MG63 (cell line): ENCODE measurements at regions not wholly inside any gene's neighbourhood (a gene's known extent, or its start where the extent isn't known, plus 50 kb on each side); places are given as distances from the start of the nearest gene placed in this dataset.

Source experiments
- DNase-seq: peaks from one replicate; pipeline ENCODE4 v3.0.0-alpha.2; 2020
- H3K27me3 ChIP-seq: fragments of 250-450 bp; sonication (Bioruptor Pico); 2 replicates; pipeline ENCODE4 v1.5.1; 2020; ENCODE audit warnings: mild to moderate bottlenecking, moderate library complexity
- H3K36me3 ChIP-seq: fragments of 250-450 bp; sonication (Bioruptor Pico); 2 replicates; pipeline ENCODE4 v1.5.1; 2020; ENCODE audit warnings: mild to moderate bottlenecking, moderate library complexity
- H3K4me3 ChIP-seq: fragments of 250-450 bp; sonication (Bioruptor Pico); 2 replicates; pipeline ENCODE4 v1.5.1; 2020; ENCODE audit warnings: mild to moderate bottlenecking, moderate library complexity
- H3K9me3 ChIP-seq: fragments of 250-450 bp; sonication (Bioruptor Pico); 2 replicates; pipeline ENCODE4 v1.5.1; 2020; ENCODE audit warnings: mild to moderate bottlenecking, moderate library complexity

DNA sequence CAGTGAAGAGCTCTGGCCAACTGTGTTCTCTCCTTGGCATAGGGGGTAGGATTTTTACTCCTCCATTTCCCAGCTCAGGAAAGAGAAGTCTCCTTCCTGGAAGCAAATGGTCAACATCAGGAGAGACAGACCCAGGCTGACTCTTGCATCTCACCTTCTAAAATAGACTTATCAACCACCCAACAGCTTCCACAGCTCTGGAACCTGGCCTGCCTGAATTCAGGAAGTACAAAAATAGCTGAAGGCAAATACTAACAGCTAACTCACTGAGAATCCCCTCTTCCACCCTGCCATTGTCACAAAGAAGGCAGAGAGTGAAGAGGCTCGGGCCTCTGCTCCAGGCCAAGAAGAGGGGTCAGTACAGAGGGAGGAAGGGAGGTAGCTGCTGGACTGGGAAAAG, 213.6 kb downstream of the NXPE2 start:
- no peaks in the 10 kb centered on the region for H3K27me3 ChIP-seq
- H3K9me3 ChIP-seq: no peaks in the 10 kb centered on the region
- H3K4me3 ChIP-seq: no peak overlapping the region
- no peaks in the 10 kb centered on the region for H3K36me3 ChIP-seq
- DNase-seq: no peak

DNA sequence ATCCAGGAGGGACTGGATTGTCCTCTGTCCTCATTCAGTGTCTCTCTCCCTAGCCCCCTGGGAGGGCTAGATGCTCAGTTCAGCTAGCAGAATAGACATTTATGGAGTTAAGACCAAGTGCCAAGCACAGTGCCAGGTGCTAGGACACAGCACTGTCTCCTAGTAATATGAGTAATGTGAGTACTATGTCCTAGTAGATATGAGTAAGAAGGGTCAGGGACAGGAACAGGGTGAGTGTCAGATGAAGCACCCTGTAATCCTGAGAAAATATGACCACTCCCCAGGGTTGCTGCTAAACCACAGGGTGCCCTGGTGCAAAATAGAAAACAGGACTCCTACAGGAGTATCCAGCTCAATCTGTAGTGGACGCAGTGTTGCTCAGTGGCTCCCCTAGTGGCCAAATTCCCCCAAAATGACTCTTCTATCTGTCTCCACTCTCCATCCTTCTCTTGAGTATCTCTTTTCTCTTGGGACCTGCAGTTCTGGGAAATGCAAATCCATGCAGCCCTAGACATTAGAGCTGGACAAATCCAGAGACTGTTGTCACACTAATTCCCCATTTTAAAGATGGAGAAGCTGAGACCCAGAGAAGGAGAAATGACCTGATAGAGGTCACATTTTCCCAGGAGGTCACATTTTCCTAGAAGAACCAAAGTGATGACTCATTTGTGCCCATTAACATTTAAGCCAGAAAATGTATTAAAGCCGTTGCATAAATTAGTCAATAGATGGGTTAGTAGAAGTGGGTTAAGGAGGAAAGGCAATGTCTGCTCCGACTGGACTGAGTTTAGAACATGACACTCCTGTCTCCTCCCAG, 214.3 kb downstream of the NXPE2 start:
- Histone ChIP-seq H3K36me3 (no peaks in the 10 kb centered on the region), H3K9me3 (no peaks in the 10 kb centered on the region), H3K4me3 (no peak overlapping the region), H3K27me3 (no peaks in the 10 kb centered on the region)
- DNase-seq: no peak

DNA sequence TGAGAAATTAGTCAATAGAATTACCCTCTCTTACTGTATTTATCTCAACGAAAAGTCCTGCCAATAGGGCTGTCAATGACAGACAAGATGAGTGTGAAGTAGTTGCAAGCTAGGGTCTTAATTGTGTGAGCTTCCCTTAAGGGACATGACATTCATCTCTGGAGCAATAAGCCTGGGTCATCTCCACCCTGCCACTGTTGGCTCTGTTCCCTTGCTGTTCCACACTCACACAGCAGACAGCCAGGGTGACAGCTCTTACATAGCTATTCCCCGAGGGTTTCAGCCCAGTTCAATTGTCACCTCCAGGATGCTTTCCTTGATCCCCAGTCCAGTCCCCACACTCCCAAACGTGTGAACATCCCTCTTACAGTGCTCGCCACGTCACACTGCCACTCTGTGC, 215.0 kb downstream of the NXPE2 start:
- Histone ChIP-seq H3K36me3 (no peaks in the 10 kb centered on the region), H3K4me3 (no peak overlapping the region), H3K9me3 (no peaks in the 10 kb centered on the region), H3K27me3 (no peaks in the 10 kb centered on the region)
- DNase-seq: no peak

DNA sequence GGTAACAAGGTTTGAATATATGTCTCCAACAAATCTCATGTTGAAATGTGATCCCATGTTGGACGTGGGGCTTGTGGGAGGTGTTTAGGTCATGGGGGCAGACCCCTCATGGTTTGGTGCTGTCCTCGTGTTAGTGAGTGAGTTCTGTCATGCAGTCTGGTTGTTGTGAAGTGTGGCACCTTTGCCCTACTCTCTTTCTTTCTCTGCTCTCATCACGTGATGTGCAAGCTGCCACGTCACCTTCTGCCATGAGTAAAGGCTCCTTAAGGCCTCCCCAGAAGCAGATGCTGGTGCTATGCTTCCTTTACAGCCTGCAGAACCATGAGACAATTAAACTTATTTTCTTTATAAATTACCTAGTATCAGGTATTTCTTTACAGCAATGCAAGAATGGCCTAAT, 218.3 kb downstream of the NXPE2 start:
- H3K27me3 ChIP-seq: no peaks in the 10 kb centered on the region
- DNase-seq: no peak
- H3K9me3 ChIP-seq: no peaks in the 10 kb centered on the region
- no peaks in the 10 kb centered on the region for H3K36me3 ChIP-seq
- no peak overlapping the region for H3K4me3 ChIP-seq

DNA sequence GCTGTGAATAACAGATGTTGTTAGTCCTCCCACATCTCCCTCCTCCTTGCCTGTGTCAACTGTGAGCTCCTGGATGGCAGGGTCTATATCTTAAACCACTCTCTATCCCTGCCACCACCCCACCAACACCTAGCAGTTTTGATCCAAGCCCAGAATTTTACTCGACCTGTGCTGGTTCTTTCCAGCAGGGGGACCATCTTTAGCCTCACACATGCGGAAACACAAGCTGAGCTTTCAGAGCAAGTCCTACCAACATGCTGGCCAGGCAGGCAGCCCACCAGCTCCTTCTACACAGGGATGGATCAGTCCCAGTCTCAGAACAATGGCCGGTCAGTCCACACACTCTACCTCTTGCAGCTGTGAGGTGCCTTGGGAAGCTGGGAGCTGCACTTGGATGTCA, 231.5 kb downstream of the NXPE2 start:
- Histone ChIP-seq H3K4me3 (no peak overlapping the region), H3K36me3 (no peaks in the 10 kb centered on the region), H3K9me3 (no peaks in the 10 kb centered on the region), H3K27me3 (no peaks in the 10 kb centered on the region)
- DNase-seq: no peak

DNA sequence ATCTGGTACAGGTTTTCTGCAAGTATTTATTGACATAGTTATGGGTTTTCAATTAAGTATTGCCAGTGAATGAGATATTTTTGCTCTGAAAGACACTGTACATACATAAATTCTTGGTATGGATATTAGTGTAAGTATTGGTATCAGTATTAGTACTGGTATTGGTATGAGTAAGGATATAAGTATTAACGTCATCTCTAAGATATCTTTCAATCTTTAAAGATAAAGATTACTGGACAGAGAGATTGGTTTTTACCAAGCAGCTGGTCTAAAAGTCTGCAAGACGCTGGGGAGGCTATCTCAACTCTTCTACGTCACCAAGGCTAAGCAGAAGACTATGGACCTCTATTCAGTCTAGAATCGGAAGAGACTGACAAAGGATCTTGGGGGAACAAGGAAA, 234.5 kb downstream of the NXPE2 start:
- no peaks in the 10 kb centered on the region for H3K27me3 ChIP-seq

DNA sequence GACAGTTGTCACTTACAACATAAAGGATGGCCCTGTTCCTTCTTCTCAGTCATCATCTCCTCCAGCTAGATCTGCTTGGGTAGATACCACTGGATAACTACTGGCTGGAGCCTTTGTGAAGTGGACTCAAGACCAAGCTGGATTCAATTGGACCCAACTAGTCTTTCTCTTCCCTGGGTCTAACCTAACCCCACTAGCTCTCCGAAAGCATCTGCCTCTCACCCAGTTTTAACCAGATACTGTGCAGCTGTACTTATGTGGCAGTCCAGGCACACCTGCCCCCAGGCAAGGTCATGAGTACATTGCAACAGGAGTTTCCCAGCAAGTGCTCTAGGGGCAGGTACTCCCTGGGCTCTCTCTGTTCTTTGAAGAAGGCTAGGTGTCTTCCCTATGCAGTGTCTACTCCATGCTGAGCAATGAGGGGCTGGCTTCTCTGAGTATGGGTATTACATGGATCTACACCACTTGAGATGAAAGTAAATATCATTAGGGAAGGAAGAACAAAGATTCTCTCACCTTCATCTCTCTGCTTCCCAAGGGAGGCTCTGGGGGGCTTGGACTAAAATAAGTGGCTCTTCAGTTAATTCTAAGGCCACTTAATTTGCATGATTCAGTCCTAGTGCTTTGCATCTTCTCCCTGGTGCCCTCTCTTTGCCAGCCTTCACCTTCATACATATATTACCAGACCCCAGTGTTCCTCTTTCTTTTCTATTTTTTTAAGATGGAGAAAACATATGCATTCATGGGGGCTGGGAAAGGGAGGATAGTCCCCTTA, 236.1 kb downstream of the NXPE2 start:
- Histone ChIP-seq H3K27me3 (no peaks in the 10 kb centered on the region), H3K36me3 (no peaks in the 10 kb centered on the region), H3K9me3 (no peaks in the 10 kb centered on the region)

More for the DNA sequence above, 234.5 kb downstream of the NXPE2 start:
- no peak for DNase-seq
- H3K9me3 ChIP-seq: no peaks in the 10 kb centered on the region
- H3K36me3 ChIP-seq: no peaks in the 10 kb centered on the region
- no peak overlapping the region for H3K4me3 ChIP-seq

DNA sequence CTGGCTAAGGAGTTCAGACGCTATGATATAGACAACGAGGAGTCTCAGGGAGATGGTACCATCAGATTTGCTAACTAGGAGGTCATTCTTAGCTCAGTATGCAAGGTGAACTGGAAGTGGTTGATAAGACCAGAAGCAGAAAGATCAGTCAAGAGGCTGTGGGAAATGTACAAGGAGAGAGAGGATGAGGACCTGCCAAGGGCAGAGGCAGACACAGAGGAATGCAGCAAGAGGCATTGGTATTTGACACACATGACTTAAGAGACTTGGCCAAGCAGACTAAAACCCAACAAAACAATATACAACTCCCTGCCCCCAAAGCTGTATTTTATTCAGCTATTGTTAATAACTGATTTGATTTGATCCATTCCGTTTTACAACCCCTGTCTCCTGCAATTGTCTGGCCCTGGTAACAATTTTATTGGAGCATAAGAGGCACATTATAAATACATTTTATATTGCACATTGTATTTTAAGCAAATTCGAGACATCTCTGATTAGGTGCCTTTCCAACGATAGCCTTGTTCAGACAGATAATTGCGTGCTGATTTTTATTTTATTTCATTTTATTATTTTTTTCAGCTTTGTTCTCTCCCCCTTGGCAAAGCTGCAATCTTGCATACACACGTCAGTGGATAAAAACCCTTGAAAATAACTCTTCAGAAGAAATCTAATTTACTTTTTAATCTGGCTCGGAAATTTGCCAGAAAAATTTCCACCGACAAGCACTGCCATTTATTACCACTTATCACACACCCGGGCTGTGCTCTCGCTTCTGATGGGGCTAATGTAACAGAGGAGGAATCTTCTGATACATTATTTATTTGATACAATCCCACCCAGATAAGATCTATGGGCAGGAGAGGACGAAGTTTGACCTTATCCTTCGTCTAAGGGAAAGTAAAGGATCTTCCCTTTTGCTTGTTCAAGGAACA, 237.8 kb downstream of the NXPE2 start:
- H3K36me3 ChIP-seq: no peaks in the 10 kb centered on the region
- no peaks in the 10 kb centered on the region for H3K27me3 ChIP-seq
- no peak for DNase-seq
- H3K4me3 ChIP-seq: no peak overlapping the region
- no peaks in the 10 kb centered on the region for H3K9me3 ChIP-seq

More for the DNA sequence above, 236.1 kb downstream of the NXPE2 start:
- no peak for DNase-seq
- no peak overlapping the region for H3K4me3 ChIP-seq

DNA sequence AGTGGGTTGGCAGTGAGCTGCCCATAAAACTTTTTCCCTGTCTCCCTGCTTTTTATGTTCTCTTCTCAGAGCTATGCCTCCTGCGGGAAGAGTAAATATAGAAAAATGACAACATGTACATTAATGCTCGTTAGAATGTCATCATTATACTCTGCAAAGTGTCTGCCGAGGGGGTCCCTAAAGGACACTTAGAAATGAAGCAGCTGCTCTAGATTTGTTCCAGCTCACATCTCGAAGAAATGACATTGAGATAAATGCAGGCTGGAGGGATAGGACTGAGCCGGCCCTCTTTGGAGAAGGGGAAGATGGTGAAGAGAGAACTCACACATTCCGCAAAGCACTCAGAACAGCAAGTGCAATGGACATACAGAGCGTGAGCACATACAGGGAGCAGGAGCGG, 240.0 kb downstream of the NXPE2 start:
- H3K36me3 ChIP-seq: no peaks in the 10 kb centered on the region
- no peak overlapping the region for H3K4me3 ChIP-seq
- no peaks in the 10 kb centered on the region for H3K9me3 ChIP-seq
- DNase-seq: no peak
- no peaks in the 10 kb centered on the region for H3K27me3 ChIP-seq

DNA sequence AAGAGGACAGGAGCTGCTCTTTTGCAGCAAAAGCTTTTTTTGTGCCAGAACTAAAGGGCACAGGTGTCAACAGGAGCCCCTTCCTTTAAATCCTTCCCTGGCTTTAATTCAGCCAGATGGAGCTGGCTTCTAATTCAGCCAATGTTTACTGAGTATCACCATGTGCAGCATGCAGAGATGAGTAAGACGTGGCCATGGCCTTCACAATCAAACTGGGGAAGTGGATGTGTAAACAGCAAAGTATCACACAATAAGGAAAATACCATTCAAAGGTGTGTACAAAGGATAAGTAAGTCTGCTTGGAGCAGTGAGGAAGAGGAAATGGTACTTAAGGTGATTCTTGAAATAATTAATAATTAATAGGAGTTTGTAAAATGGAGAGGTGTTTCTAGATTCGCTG, 243.4 kb downstream of the NXPE2 start:
- H3K27me3 ChIP-seq: no peaks in the 10 kb centered on the region
- no peaks in the 10 kb centered on the region for H3K9me3 ChIP-seq

DNA sequence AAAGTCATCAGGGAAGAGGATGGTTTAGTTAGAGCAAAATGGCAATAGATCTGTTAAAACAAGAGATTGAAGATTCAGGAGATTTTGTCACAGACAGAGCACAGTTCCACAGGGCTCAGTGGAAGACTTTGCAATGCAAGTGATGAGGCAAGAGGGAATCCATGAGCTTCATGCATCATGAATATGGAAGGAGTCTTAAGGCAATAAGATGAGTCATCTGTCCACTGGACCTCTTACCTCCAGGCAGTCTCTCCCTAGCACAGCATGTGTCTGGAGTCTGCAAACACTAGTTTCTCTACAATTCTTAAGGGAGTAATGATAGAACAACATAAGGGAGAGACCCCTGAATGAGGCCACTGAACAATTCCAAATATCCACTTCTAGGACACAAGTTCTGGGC, 245.7 kb downstream of the NXPE2 start:
- H3K36me3 ChIP-seq: no peaks in the 10 kb centered on the region
- no peaks in the 10 kb centered on the region for H3K9me3 ChIP-seq
- no peak overlapping the region for H3K4me3 ChIP-seq
- DNase-seq: no peak
- no peaks in the 10 kb centered on the region for H3K27me3 ChIP-seq

More for the DNA sequence above, 243.4 kb downstream of the NXPE2 start:
- Histone ChIP-seq H3K36me3 (no peaks in the 10 kb centered on the region), H3K4me3 (no peak overlapping the region)
- DNase-seq: no peak

DNA sequence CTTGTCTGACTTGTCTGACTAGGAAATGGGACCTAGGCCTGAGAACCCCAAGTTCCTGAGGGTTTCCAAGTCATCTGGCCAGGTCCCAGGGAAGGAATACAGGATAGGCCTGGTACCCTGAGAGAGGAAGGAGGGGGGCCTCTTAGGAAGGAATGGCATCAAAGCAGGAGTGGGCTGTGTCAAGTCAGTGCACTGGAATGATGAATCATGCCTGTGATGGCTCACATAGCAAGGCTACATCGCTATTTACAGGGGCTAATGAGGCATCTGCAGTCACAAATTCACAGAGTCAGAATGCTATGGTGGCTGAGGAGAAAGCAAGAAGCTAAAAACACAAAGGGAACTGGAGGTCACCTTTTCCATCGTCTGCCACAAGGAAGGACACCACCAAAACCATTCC, 247.3 kb downstream of the NXPE2 start:
- Histone ChIP-seq H3K9me3 (no peaks in the 10 kb centered on the region), H3K27me3 (no peaks in the 10 kb centered on the region), H3K36me3 (no peaks in the 10 kb centered on the region), H3K4me3 (no peak overlapping the region)
- DNase-seq: peak; percentile 14

DNA sequence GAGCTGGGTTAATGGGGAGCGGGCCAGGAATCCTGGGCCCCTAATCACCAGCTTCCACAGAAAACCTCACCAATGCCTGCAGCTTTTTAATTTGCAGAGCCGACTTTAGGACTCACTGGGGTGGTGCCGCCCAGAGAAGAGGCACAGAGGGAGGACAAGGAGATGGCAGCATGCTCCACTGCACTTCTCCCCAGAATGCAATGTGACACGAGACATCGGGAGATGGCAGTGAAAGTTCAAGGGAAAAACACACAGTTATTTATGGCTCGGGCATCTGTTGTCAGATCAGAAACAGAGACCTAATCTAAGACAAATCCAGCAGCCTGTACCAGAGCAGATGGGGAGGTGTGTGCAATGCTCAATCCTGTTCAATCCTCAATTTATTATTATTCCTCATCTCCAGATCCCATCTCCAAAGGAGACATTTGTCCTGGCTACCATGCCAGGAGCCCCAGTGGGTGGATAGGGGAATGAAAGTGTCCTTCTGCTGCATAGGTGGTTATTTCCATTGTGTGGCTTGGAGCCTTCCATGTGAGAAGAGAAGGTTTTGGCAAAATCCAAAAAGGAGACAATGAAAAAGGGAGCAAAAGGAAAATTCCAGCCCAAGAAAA, 250.0 kb downstream of the NXPE2 start:
- Histone ChIP-seq H3K9me3 (peaks cover 3% of the 10 kb centered on the region; the same call in 1 of the 2 replicates), H3K27me3 (no peaks in the 10 kb centered on the region), H3K4me3 (no peak overlapping the region), H3K36me3 (no peaks in the 10 kb centered on the region)
- DNase-seq: no peak

DNA sequence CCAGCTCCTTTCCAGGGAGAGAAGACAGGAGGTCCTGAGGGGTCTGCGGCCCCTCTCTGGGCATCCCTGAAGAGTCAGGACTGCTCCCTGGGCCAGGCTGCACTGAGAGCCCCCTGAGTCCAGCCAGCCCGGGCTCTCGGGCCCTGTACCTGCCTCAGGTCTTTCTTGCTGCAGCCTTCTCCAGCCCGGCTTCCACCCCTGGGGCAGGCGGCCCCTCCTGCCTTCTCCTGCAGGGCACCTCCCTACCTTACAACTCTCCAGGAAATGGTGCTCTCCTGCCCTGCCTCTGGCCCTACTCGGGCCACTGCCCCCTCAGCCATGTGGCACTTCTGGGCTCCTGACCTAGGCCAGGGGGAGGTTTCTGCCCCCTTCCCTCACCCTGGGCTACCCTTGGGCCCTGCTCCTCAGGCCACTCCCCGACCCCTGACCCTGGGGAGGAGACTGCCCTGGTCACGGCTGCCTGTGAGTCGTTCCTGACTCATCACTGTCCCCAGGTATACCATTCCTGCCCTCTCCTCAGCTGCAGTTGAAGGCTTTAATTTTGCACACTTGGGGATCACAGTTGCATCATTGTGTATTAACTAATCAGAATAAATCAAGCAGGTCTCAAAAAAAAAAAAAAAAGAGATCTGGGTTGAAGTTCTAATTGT, 251.1 kb downstream of the NXPE2 start:
- DNase-seq: no peak
- no peak overlapping the region for H3K4me3 ChIP-seq
- H3K36me3 ChIP-seq: no peaks in the 10 kb centered on the region
- no peaks in the 10 kb centered on the region for H3K27me3 ChIP-seq
- H3K9me3 ChIP-seq: peaks cover 5% of the 10 kb centered on the region; the same call in 1 of the 2 replicates

DNA sequence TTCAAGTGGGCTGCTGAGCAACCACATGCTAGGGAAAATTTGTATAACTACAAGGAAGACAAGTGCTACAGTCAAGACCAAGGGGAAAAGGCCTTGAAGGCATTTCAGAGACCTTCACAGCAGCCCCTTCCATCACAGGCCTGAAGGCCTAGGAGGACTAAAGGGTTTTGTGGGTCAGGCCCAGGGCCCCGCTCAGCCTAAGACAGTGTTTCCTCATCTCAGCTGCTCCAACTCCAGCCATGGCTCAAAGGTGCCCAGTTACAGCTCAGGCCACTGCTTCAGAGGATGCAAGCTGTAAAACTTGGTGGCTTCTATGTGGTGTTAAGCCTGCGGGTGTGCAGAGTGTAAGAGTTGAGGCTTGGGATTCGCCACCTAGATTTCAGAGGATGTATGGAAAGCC, 260.5 kb downstream of the NXPE2 start:
- Histone ChIP-seq H3K27me3 (no peaks in the 10 kb centered on the region), H3K36me3 (no peaks in the 10 kb centered on the region), H3K4me3 (no peak overlapping the region), H3K9me3 (no peaks in the 10 kb centered on the region)
- no peak for DNase-seq

DNA sequence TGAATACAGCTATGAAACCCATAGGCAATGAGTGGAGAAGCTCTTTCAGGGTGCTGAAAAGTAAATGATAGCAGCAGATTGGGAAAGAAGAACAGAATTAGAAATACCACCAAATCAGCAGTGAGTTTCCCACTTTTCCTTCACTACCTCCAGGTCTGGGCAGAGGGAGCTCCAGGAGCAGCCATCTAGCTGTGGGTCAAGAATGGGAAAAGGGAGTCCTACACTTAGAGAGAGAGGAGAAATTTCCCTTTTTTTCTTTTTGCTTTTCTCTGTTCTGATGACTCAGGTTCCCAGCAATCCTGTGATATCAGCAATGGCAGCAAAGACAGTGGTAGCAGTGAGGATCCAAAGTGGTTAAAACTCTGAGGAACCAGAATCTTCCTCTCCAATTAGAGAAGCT, 263.9 kb downstream of the NXPE2 start:
- no peak for DNase-seq
- H3K36me3 ChIP-seq: no peaks in the 10 kb centered on the region

More for the DNA sequence above, 263.9 kb downstream of the NXPE2 start:
- Histone ChIP-seq H3K4me3 (no peak overlapping the region), H3K27me3 (no peaks in the 10 kb centered on the region), H3K9me3 (no peaks in the 10 kb centered on the region)
